ENCODE measurements at regions not wholly inside any gene's neighbourhood (a gene's known extent, or its start where the extent isn't known, plus 50 kb on each side); places are given as distances from the start of the nearest gene placed in this dataset.

DNA sequence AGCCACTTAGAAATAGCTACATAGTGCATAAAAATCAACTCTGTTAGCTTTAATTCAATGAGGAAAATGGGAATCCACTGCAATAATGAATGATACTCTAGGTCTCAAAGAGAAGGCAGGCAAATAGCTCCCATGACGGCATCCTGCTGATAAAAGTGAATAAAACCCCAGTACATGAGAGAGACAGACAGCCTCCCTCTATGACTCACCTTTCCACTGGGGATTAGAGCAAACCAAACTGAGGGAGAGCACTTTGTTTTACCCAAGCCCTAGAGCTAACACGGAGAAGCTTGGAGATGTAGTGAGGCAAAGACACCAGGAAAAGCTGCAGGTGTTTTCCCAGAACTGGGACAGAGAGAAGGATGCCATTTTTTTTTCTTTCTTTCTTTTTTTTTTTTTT is 621.9 kb downstream of the LRRIQ3 start:
- FAIRE-seq = no peak
- TF ChIP-seq, protein P1, sequence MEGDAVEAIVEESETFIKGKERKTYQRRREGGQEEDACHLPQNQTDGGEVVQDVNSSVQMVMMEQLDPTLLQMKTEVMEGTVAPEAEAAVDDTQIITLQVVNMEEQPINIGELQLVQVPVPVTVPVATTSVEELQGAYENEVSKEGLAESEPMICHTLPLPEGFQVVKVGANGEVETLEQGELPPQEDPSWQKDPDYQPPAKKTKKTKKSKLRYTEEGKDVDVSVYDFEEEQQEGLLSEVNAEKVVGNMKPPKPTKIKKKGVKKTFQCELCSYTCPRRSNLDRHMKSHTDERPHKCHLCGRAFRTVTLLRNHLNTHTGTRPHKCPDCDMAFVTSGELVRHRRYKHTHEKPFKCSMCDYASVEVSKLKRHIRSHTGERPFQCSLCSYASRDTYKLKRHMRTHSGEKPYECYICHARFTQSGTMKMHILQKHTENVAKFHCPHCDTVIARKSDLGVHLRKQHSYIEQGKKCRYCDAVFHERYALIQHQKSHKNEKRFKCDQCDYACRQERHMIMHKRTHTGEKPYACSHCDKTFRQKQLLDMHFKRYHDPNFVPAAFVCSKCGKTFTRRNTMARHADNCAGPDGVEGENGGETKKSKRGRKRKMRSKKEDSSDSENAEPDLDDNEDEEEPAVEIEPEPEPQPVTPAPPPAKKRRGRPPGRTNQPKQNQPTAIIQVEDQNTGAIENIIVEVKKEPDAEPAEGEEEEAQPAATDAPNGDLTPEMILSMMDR (IDR thresholded peaks at IDR 0.05; ENCODE audit: insufficient read depth, missing control alignments) = no peak
- no peak for DNase-seq (ENCODE audit: insufficient read length, low spot score)

DNA sequence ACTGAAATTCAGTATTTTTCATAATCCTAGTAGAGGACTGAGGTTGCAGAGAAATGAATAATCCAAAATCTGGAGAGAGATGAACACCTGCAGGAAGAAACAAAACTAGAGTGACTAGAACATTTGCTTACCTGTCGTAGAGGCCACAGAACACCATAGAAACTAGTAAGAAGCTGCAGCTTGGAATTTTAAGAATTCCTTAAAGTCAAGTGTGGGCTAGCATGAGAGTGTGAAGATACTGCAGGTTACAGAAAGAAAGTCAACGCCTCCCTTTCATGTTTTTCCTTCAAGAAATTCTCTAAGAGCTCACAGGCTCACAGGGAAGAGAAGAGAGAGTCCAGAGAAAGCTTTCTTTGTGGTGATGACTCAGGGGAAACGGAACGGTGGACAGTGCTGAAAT is 633.7 kb downstream of the LRRIQ3 start:
- FAIRE-seq (no peak), DNase-seq (ENCODE audit: insufficient read length, low spot score) (no peak)
- TF ChIP-seq, protein P1 (IDR thresholded peaks at IDR 0.05; ENCODE audit: insufficient read depth, missing control alignments) = no peak

DNA sequence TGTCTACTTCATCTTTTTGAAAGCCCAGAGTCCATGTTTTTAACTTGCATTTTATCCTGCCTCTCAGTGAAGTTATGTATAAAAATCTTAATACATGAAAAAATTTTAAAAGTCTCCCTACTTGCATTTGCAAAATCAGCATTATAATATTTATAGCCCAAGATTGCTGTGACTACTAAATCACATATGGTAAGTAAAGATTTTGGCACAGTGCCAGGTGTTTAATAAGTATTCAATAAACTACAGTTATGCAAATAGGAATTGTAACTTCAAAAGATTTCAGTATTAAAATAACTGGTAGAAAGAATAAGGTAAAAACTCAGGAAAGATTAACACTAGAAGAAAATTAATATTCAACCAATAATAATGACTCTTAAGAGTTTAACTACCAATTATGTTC is 641.7 kb downstream of the LRRIQ3 start:
- DNase-seq (ENCODE audit: insufficient read length, low spot score) = no peak
- no peak for FAIRE-seq
- TF ChIP-seq, protein P1 (IDR thresholded peaks at IDR 0.05; ENCODE audit: insufficient read depth, missing control alignments) = no peak

DNA sequence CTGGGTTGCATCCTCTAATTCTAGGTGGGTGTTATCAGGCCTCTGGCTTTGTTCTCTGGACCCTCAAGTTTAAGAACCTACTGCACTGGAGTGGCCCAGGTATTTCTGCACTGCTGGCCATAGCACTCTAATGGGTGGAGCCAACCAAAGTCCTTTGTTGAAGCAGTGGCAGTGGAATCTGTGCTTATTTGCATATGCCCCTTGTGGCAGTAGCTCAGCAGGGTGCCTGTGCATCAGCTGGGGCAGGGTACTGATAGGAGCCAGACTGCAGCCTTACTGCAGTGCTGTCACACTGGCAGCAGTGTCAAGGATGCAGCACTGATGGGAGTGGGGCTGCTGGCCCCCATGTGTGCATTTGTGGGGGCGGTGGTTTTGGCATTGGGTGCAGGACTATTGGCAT is 660.6 kb downstream of the LRRIQ3 start:
- FAIRE-seq = no peak
- no peak for DNase-seq (ENCODE audit: insufficient read length, low spot score)
- TF ChIP-seq, protein P1 (IDR thresholded peaks at IDR 0.05; ENCODE audit: insufficient read depth, missing control alignments) = no peak

DNA sequence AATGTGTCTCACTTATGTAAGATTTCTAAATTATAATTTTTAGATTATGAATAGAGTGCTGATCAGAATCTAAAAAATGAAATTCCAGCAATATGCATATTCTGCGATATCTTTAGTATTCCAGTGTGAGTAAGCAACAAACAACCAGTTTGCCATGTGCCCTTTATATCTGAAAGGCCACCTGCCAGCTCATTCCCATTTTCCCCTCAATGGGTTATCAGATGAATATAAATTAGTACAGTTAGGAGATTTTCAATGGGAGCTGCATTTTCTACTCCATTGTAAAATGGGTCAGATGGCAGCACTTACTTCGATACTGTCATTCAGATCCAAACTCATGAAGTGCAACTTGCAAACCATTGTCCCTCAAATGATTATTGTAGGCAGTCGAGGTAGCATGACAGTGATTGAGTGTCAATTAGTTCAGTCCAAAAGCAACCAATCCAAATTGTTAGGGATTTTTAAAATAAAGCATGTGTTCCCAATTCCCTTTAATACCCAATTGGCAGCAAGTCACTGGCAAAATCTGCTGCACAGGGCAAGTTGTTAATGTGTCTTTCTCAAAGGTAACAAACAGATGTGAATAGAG is 680.3 kb downstream of the LRRIQ3 start:
- DNase-seq (ENCODE audit: insufficient read length, low spot score) = no peak
- FAIRE-seq = peak; percentile 53
- TF ChIP-seq, protein P1 (IDR thresholded peaks at IDR 0.05; ENCODE audit: insufficient read depth, missing control alignments) = no peak

DNA sequence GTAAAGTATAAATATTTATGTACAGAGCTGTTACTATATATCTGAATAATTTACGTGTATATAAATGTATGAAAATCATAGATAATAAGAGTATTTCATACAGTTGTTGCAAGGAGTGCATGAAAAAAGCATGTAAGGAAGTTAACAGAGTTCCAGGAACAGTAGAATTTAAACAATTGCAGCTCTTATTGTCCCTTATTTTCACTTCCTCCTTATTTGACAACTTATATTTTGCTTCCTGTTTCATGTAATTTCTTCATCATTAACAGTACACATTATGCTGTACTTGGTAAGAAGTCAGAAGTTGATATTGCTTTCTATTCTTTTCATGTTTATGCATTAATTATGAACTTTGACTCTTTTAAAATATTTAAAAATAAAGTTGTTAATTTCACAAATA is 681.5 kb downstream of the LRRIQ3 start:
- DNase-seq (ENCODE audit: insufficient read length, low spot score) (no peak), FAIRE-seq (no peak)
- TF ChIP-seq, protein P1 (IDR thresholded peaks at IDR 0.05; ENCODE audit: insufficient read depth, missing control alignments) = no peak

DNA sequence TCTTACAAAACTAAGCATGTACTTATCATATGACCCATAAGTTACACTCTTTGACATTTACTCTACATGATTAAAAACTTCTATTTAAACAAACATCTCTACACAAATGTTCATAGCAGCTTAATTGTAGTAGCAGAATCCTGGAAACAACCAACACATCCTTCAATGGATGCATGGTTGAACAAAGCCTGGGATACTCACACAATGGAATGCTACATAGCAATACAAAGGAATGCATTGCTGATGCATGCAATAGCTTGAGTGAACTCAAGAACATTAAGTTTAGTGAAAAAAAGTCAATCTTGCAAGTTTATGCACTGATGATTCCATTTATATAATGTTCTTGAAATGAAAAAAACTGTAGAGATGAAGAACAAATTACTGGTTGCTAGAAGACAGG is 686.9 kb downstream of the LRRIQ3 start:
- DNase-seq (ENCODE audit: insufficient read length, low spot score) = no peak
- no peak for FAIRE-seq
- TF ChIP-seq, protein P1 (IDR thresholded peaks at IDR 0.05; ENCODE audit: insufficient read depth, missing control alignments) = no peak
